ENCODE measurements at regions not wholly inside any gene's neighbourhood (a gene's known extent, or its start where the extent isn't known, plus 50 kb on each side); places are given as distances from the start of the nearest gene placed in this dataset.

DNA sequence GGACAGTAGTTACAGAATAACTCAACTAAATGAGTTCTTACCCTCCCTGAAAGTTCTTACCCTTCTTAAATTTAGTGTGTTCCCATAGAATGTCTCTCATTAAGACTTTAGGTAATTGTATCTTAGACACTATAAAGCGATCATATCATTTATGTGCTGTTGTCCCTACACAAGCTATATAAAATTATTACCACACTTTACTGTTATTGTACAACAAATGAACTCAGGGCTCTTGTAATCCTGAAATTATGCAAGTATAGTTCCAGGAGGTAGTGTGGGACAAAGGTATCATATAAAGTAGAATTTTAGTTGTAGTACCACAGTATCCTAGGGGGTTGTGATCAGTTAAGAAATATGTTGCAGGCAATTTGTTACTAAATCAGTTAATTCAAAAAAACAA, 167.4 kb upstream of the CARMIL1 start:
- no peak overlapping the region for H3K27ac ChIP-seq (ENCODE audit: low read depth, low read length)
- Mint-ChIP-seq H3K9me3 (no peaks in the 10 kb centered on the region), H3K27me3 (ENCODE audit: insufficient read depth) (peaks cover 1% of the 10 kb centered on the region), H3K27ac (no peak overlapping the region), H3K36me3 (ENCODE audit: low read depth) (no peaks in the 10 kb centered on the region), H3K4me1 (no peaks in the 10 kb centered on the region), H3K4me3 (no peak overlapping the region)
- no peaks in the 10 kb centered on the region for H3K36me3 ChIP-seq (ENCODE audit: control insufficient read depth, insufficient read depth, low read length)
- H3K27me3 ChIP-seq (ENCODE audit: control insufficient read depth, insufficient read depth, low read length, poor library complexity, severe bottlenecking), result no peaks in the 10 kb centered on the region
- WGBS, 2 experiments (ENCODE audit: insufficient coverage in 1 of 2, insufficient read length in 1 of 2), result 100% methylated on average over 1 of the region's 1 CpG; no CpG with 5 or more reads in 1 of the 2 experiments
- TF ChIP-seq, protein P1, sequence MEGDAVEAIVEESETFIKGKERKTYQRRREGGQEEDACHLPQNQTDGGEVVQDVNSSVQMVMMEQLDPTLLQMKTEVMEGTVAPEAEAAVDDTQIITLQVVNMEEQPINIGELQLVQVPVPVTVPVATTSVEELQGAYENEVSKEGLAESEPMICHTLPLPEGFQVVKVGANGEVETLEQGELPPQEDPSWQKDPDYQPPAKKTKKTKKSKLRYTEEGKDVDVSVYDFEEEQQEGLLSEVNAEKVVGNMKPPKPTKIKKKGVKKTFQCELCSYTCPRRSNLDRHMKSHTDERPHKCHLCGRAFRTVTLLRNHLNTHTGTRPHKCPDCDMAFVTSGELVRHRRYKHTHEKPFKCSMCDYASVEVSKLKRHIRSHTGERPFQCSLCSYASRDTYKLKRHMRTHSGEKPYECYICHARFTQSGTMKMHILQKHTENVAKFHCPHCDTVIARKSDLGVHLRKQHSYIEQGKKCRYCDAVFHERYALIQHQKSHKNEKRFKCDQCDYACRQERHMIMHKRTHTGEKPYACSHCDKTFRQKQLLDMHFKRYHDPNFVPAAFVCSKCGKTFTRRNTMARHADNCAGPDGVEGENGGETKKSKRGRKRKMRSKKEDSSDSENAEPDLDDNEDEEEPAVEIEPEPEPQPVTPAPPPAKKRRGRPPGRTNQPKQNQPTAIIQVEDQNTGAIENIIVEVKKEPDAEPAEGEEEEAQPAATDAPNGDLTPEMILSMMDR (conservative IDR thresholded peaks at IDR 0.05), result no peak
- no peak overlapping the region for H3K9ac ChIP-seq (ENCODE audit: extremely low read depth, low read length, poor library complexity, severe bottlenecking)
- H3K9me3 ChIP-seq (ENCODE audit: control insufficient read depth, low read length), result no peaks in the 10 kb centered on the region
- H3K4me1 ChIP-seq (ENCODE audit: control insufficient read depth, insufficient read depth, low read length), result no peaks in the 10 kb centered on the region
- DNase-seq, result no peak
- no peak overlapping the region for H3K4me3 ChIP-seq (ENCODE audit: low read length)

DNA sequence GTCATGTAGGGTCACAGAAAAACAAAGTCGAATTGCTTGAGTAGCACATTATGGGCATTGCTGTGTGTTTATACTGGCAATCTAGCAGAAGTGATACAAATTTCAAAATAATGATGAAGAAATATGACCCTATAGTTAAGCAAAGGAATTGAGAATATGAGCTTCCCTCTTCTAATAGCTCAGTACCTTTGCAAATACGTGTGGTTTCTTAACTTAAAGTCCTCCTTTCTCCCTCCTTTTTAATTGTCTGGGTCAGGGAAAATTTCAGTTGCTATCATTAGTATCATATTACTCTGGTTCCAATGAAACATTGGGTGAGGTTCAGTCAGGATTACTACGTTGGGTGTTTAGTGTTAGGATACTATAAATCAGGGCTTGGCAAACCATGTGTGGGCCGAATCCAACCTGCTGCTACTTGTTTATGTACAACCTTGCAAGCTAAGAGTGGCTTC, 166.8 kb upstream of the CARMIL1 start:
- H3K27me3 ChIP-seq (ENCODE audit: control insufficient read depth, insufficient read depth, low read length, poor library complexity, severe bottlenecking), result no peaks in the 10 kb centered on the region
- no peak overlapping the region for H3K4me3 ChIP-seq (ENCODE audit: low read length)
- WGBS, 2 experiments (ENCODE audit: insufficient coverage in 1 of 2, insufficient read length in 1 of 2), result 91 to 100% methylated on average over 1 to 4 of the region's 4 CpGs
- Mint-ChIP-seq H3K4me1 (no peaks in the 10 kb centered on the region), H3K9me3 (no peaks in the 10 kb centered on the region), H3K36me3 (ENCODE audit: low read depth) (no peaks in the 10 kb centered on the region), H3K27me3 (ENCODE audit: insufficient read depth) (peaks cover 3% of the 10 kb centered on the region), H3K27ac (no peak overlapping the region), H3K4me3 (no peak overlapping the region)
- H3K4me1 ChIP-seq (ENCODE audit: control insufficient read depth, insufficient read depth, low read length), result no peaks in the 10 kb centered on the region
- H3K9me3 ChIP-seq (ENCODE audit: control insufficient read depth, low read length), result no peaks in the 10 kb centered on the region
- no peak overlapping the region for H3K27ac ChIP-seq (ENCODE audit: low read depth, low read length)
- H3K9ac ChIP-seq (ENCODE audit: extremely low read depth, low read length, poor library complexity, severe bottlenecking), result no peak overlapping the region
- TF ChIP-seq, protein P1 (conservative IDR thresholded peaks at IDR 0.05), result no peak
- no peaks in the 10 kb centered on the region for H3K36me3 ChIP-seq (ENCODE audit: control insufficient read depth, insufficient read depth, low read length)
- DNase-seq, result no peak

DNA sequence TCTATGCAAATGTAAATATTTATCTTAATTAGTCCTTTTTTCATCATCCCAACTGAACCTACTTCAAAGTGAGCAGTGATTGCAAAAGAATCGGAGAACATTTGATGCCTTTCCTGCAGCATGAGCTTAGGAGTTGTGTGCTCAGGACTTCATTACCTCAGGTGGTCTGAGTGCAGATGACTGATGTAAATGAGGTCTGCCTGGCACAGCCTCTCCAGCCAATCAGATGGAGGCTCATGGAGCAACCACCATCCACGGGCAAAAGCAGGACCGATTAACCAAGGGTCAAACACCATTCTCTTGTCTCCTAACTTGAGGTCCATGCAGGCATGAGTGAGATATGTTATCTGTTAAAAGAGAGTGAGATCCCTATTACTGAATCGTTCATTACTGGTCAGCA, 165.7 kb upstream of the CARMIL1 start:
- no peaks in the 10 kb centered on the region for H3K36me3 Mint-ChIP-seq (ENCODE audit: low read depth)
- no peak overlapping the region for H3K4me3 Mint-ChIP-seq
- DNase-seq, result no peak
- H3K36me3 ChIP-seq (ENCODE audit: control insufficient read depth, insufficient read depth, low read length), result no peaks in the 10 kb centered on the region
- no peaks in the 10 kb centered on the region for H3K9me3 ChIP-seq (ENCODE audit: control insufficient read depth, low read length)
- H3K27ac Mint-ChIP-seq, result no peak overlapping the region
- H3K4me1 Mint-ChIP-seq, result no peaks in the 10 kb centered on the region
- TF ChIP-seq, protein P1 (conservative IDR thresholded peaks at IDR 0.05), result no peak
- H3K27me3 ChIP-seq (ENCODE audit: control insufficient read depth, insufficient read depth, low read length, poor library complexity, severe bottlenecking), result no peaks in the 10 kb centered on the region
- no peak overlapping the region for H3K9ac ChIP-seq (ENCODE audit: extremely low read depth, low read length, poor library complexity, severe bottlenecking)
- H3K27ac ChIP-seq (ENCODE audit: low read depth, low read length), result no peak overlapping the region
- 91% methylated on average over 4 of the region's 4 CpGs; no CpG with 5 or more reads in 1 of the 2 experiments for whole genome bisulfite sequencing, 2 experiments (ENCODE audit: insufficient coverage in 1 of 2, insufficient read length in 1 of 2)
- no peaks in the 10 kb centered on the region for H3K4me1 ChIP-seq (ENCODE audit: control insufficient read depth, insufficient read depth, low read length)
- peaks cover 3% of the 10 kb centered on the region for H3K27me3 Mint-ChIP-seq (ENCODE audit: insufficient read depth)
- H3K4me3 ChIP-seq (ENCODE audit: low read length), result no peak overlapping the region
- H3K9me3 Mint-ChIP-seq, result no peaks in the 10 kb centered on the region
